Progenitor cell of endocrine pancreas (in vitro differentiated cells): ENCODE measurements at regions not wholly inside any gene's neighbourhood (a gene's known extent, or its start where the extent isn't known, plus 50 kb on each side); places are given as distances from the start of the nearest gene placed in this dataset.

Experiments
- DNase-seq: peaks from one replicate; pipeline ENCODE4 v3.0.0; 2021; ENCODE audit warnings: low spot score; ENCODE audit not compliant: unreplicated experiment
- H3K27ac Mint-ChIP-seq: 2 replicates; pipeline ENCODE4 v1.8.0; 2021; ENCODE audit warnings: mild to moderate bottlenecking, moderate library complexity, mixed read lengths
- H3K27me3 Mint-ChIP-seq: 2 replicates; pipeline ENCODE4 v1.8.0; 2021; ENCODE audit warnings: mixed read lengths
- H3K36me3 Mint-ChIP-seq: 2 replicates; pipeline ENCODE4 v1.8.0; 2022; ENCODE audit warnings: mixed read lengths; ENCODE audit not compliant: insufficient read depth
- H3K4me1 Mint-ChIP-seq: 2 replicates; pipeline ENCODE4 v1.8.0; 2021; ENCODE audit warnings: low read depth, mixed read lengths
- H3K4me3 Mint-ChIP-seq: 2 replicates; pipeline ENCODE4 v1.8.0; 2021; ENCODE audit warnings: low read depth, mild to moderate bottlenecking, moderate library complexity, mixed read lengths
- H3K9me3 Mint-ChIP-seq: 2 replicates; pipeline ENCODE4 v1.8.0; 2021; ENCODE audit warnings: low read depth, mixed read lengths
- CTCF ChIP-seq: fragments of 200-600 bp; sonication (generic); IDR thresholded peaks from one replicate; pipeline ENCODE4 v1.5.0; 2021; ENCODE audit warnings: antibody characterized with exemption, mild to moderate bottlenecking; ENCODE audit not compliant: unreplicated experiment

GRCh38 chr6:12479881-12480280 is 189.7 kb downstream of the EDN1 start:
- DNase-seq: no peak
- Mint-ChIP-seq H3K27ac (no peak overlapping the region), H3K4me1 (no peaks in the 10 kb centered on the region), H3K36me3 (no peaks in the 10 kb centered on the region), H3K27me3 (no peaks in the 10 kb centered on the region), H3K4me3 (no peak overlapping the region), H3K9me3 (peaks cover 1% of the 10 kb centered on the region)
- TF ChIP-seq CTCF: no peak

GRCh38 chr6:12480379-12480778 is 190.2 kb downstream of the EDN1 start:
- H3K27me3 Mint-ChIP-seq: no peaks in the 10 kb centered on the region
- no peak for TF ChIP-seq CTCF
- no peak overlapping the region for H3K4me3 Mint-ChIP-seq
- no peaks in the 10 kb centered on the region for H3K36me3 Mint-ChIP-seq
- peaks cover 6% of the 10 kb centered on the region for H3K9me3 Mint-ChIP-seq
- no peak overlapping the region for H3K27ac Mint-ChIP-seq
- H3K4me1 Mint-ChIP-seq: no peaks in the 10 kb centered on the region
- no peak for DNase-seq

GRCh38 chr6:12481292-12481691 is 191.1 kb downstream of the EDN1 start:
- Mint-ChIP-seq H3K4me1 (no peaks in the 10 kb centered on the region), H3K27me3 (no peaks in the 10 kb centered on the region), H3K36me3 (no peaks in the 10 kb centered on the region), H3K9me3 (peaks cover 6% of the 10 kb centered on the region), H3K4me3 (no peak overlapping the region), H3K27ac (no peak overlapping the region)
- TF ChIP-seq CTCF: no peak
- DNase-seq: no peak

- Mint-ChIP-seq H3K27me3 (no peaks in the 10 kb centered on the region), H3K4me1 (no peaks in the 10 kb centered on the region)
Observed at GRCh38 chr6:12481850-12482249, 191.7 kb downstream of the EDN1 start.

GRCh38 chr6:12482386-12483375 is 192.5 kb downstream of the EDN1 start:
- H3K27me3 Mint-ChIP-seq: no peaks in the 10 kb centered on the region
- no peak overlapping the region for H3K4me3 Mint-ChIP-seq
- DNase-seq: no peak
- H3K4me1 Mint-ChIP-seq: no peaks in the 10 kb centered on the region
- H3K36me3 Mint-ChIP-seq: no peaks in the 10 kb centered on the region
- peaks cover 6% of the 10 kb centered on the region for H3K9me3 Mint-ChIP-seq
- no peak overlapping the region for H3K27ac Mint-ChIP-seq
- TF ChIP-seq CTCF: peak; percentile 37

More at GRCh38 chr6:12481850-12482249, 191.7 kb downstream of the EDN1 start:
- no peak for DNase-seq
- H3K9me3 Mint-ChIP-seq: peaks cover 6% of the 10 kb centered on the region
- no peaks in the 10 kb centered on the region for H3K36me3 Mint-ChIP-seq
- no peak for TF ChIP-seq CTCF
- H3K27ac Mint-ChIP-seq: no peak overlapping the region
- H3K4me3 Mint-ChIP-seq: no peak overlapping the region
